NT2/D1 (cell line): ENCODE measurements at regions not wholly inside any gene's neighbourhood (a gene's known extent, or its start where the extent isn't known, plus 50 kb on each side); places are given as distances from the start of the nearest gene placed in this dataset.

Source experiments
- SUZ12 ChIP-seq: IDR thresholded peaks from 2 replicates; pipeline ENCODE4 v1.6.1; 2011; ENCODE audit not compliant: insufficient read length, insufficient read depth; ENCODE audit errors: extremely low read depth
- YY1 ChIP-seq: IDR thresholded peaks from 2 replicates; pipeline ENCODE4 v1.6.1; 2011; ENCODE audit not compliant: insufficient read length, insufficient read depth

DNA sequence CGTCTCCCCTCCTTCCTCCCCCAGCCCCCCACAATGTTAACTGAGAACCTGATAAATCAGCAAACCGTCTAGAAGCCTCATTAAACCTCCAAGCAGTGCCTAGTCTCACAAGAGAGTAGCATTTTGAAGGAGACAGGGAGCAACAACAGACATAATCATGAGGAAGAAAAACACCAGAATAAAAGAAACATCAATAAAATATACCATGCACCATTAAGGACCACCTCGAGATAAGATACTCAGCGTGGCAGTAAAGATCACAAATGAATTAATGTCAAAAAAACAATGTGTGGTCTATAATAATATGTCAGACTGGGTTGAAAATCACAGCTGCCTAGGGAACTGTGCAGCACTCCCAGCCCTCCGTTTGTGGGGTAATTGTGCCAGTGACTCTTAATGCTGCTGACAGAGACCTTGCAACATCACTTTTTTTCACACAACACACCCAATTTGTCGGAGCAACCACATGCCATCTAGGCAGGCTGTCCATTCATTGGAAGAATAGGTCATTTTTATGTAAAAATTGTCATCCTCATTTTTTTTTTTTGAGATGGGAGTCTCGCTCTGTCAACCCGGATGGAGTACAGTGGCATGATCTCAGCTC, 450.8 kb upstream of the WWC1 start:
- TF ChIP-seq YY1, result no peak
- no peak for TF ChIP-seq SUZ12
